ENCODE measurements at regions not wholly inside any gene's neighbourhood (a gene's known extent, or its start where the extent isn't known, plus 50 kb on each side); places are given as distances from the start of the nearest gene placed in this dataset.

GRCh38 chr5:117473165-117473564, 898.5 kb upstream of the SEMA6A start:
- Histone ChIP-seq H3K36me3 (ENCODE audit: control insufficient read depth, insufficient read depth, low read length) (no peaks in the 10 kb centered on the region), H3K4me3 (ENCODE audit: low read depth, low read length) (no peak overlapping the region), H3K27me3 (ENCODE audit: control insufficient read depth, insufficient read depth, low read length) (no peaks in the 10 kb centered on the region)
- TF ChIP-seq CTCF (IDR thresholded peaks at IDR 0.05; ENCODE audit: insufficient read depth, low read length, severe bottlenecking), result no peak
- DNase-seq (ENCODE audit: low read depth) (no peak), FAIRE-seq (no peak)

GRCh38 chr5:117463881-117464570, 889.4 kb upstream of the SEMA6A start:
- DNase-seq (ENCODE audit: low read depth), result no peak
- Histone ChIP-seq H3K36me3 (ENCODE audit: control insufficient read depth, insufficient read depth, low read length) (no peaks in the 10 kb centered on the region), H3K4me3 (ENCODE audit: low read depth, low read length) (no peak overlapping the region), H3K27me3 (ENCODE audit: control insufficient read depth, insufficient read depth, low read length) (no peaks in the 10 kb centered on the region)
- no peak for TF ChIP-seq CTCF (IDR thresholded peaks at IDR 0.05; ENCODE audit: insufficient read depth, low read length, severe bottlenecking)
- no peak for FAIRE-seq

GRCh38 chr5:117461966-117462365, 887.3 kb upstream of the SEMA6A start:
- Histone ChIP-seq H3K27me3 (ENCODE audit: control insufficient read depth, insufficient read depth, low read length) (no peaks in the 10 kb centered on the region), H3K4me3 (ENCODE audit: low read depth, low read length) (no peak overlapping the region), H3K36me3 (ENCODE audit: control insufficient read depth, insufficient read depth, low read length) (no peaks in the 10 kb centered on the region)
- FAIRE-seq (no peak), DNase-seq (ENCODE audit: low read depth) (no peak)
- TF ChIP-seq CTCF (IDR thresholded peaks at IDR 0.05; ENCODE audit: insufficient read depth, low read length, severe bottlenecking), result no peak

- no peak for TF ChIP-seq CTCF (IDR thresholded peaks at IDR 0.05; ENCODE audit: insufficient read depth, low read length, severe bottlenecking)
- DNase-seq (ENCODE audit: low read depth) (no peak), FAIRE-seq (no peak)
Measured at GRCh38 chr5:117461403-117461802, 886.8 kb upstream of the SEMA6A start.

GRCh38 chr5:117457656-117458055, 883.0 kb upstream of the SEMA6A start:
- H3K27me3 ChIP-seq (ENCODE audit: control insufficient read depth, insufficient read depth, low read length), result no peaks in the 10 kb centered on the region
- no peak for FAIRE-seq
- no peak overlapping the region for H3K4me3 ChIP-seq (ENCODE audit: low read depth, low read length)
- no peak for DNase-seq (ENCODE audit: low read depth)
- no peaks in the 10 kb centered on the region for H3K36me3 ChIP-seq (ENCODE audit: control insufficient read depth, insufficient read depth, low read length)
- TF ChIP-seq CTCF (IDR thresholded peaks at IDR 0.05; ENCODE audit: insufficient read depth, low read length, severe bottlenecking), result no peak

More at GRCh38 chr5:117461403-117461802, 886.8 kb upstream of the SEMA6A start:
- no peaks in the 10 kb centered on the region for H3K36me3 ChIP-seq (ENCODE audit: control insufficient read depth, insufficient read depth, low read length)
- H3K4me3 ChIP-seq (ENCODE audit: low read depth, low read length), result no peak overlapping the region
- no peaks in the 10 kb centered on the region for H3K27me3 ChIP-seq (ENCODE audit: control insufficient read depth, insufficient read depth, low read length)

All from bronchial epithelial cell (primary cell).